Ovary (tissue), 7 donors: ENCODE measurements at regions not wholly inside any gene's neighbourhood (a gene's known extent, or its start where the extent isn't known, plus 50 kb on each side); places are given as distances from the start of the nearest gene placed in this dataset.

Source experiments
- DNase-seq, 5 donors: peaks; one replicate each; pipeline ENCODE4 v3.0.0-alpha.2; 2019 to 2020
- H3K27ac ChIP-seq, 2 donors: fragments of 200-600 bp; one replicate each; pipeline versions ENCODE4 v1.5.1 to v1.8.0; 2019 to 2022
- H3K27me3 ChIP-seq: fragments of 200-600 bp; one replicate; pipeline ENCODE4 v1.8.0; 2022
- H3K36me3 ChIP-seq: fragments of 200-600 bp; sonication (generic); one replicate; pipeline ENCODE4 v1.5.1; 2019
- H3K4me1 ChIP-seq: one replicate; pipeline ENCODE4 v1.8.1; 2013; ENCODE audit warnings: mild to moderate bottlenecking, moderate library complexity; ENCODE audit not compliant: insufficient read depth
- H3K4me3 ChIP-seq: fragments of 200-600 bp; sonication (generic); one replicate; pipeline ENCODE4 v1.5.1; 2017
- H3K9me3 ChIP-seq, 2 donors: fragments of 200-600 bp in 1 of 2; sonication (generic) in 1 of 2; one replicate each; pipeline versions ENCODE4 v1.5.1 to v1.8.1; 2013 to 2019; ENCODE audit warnings: mild to moderate bottlenecking in 1 of 2, moderate library complexity in 1 of 2
- EP300 ChIP-seq: sonication (generic); formaldehyde crosslinking; IDR thresholded peaks from one replicate; pipeline ENCODE4 v1.6.1; 2017; ENCODE audit warnings: antibody characterized with exemption
- POLR2A ChIP-seq: fragments of 450-650 bp; IDR thresholded peaks from one replicate; pipeline ENCODE4 v1.6.1; 2017; ENCODE audit warnings: antibody characterized with exemption, mild to moderate bottlenecking, moderate library complexity
- WGBS, 3 donors: extraction: QIAGEN DNeasy Blood & Tissue Kit in 1 of 3; methylation state at CpG; one replicate each; pipeline versions ENCODE4 v1.1.5 to v1.1.7; 2013 to 2017; 5-methylcytosine and 5-hydroxymethylcytosine counted together
- intact Hi-C, 4 donors: fragments of 100-400 bp; cut with DNase I; formaldehyde crosslinking; loops; one replicate each; pipeline versions ENCODE4 v1.11.0 to v1.15.1; 2022 to 2023
- TF ChIP-seq, protein P1 (sequence below), 3 donors: fragments of 450-650 bp in 2 of 3; fragments of 200-600 bp in 1 of 3; IDR thresholded peaks; one replicate each; pipeline versions ENCODE4 v1.5.1 to v1.8.0; 2016 to 2022; ENCODE audit warnings: antibody characterized with exemption in 3 of 3, mild to moderate bottlenecking in 1 of 3
- donor health status: DM: no; HTN: no; CAD: no; lungs with moderate emphysema.
- donor health status: DM: no; HTN: no; CAD: no.
- donor health status: Bipolar disorder and iron deficiency.
- donor health status: DM: no; HTN: no; CAD: no.
- donor health status: DM: yes; HTN: yes; CAD: no.

DNA sequence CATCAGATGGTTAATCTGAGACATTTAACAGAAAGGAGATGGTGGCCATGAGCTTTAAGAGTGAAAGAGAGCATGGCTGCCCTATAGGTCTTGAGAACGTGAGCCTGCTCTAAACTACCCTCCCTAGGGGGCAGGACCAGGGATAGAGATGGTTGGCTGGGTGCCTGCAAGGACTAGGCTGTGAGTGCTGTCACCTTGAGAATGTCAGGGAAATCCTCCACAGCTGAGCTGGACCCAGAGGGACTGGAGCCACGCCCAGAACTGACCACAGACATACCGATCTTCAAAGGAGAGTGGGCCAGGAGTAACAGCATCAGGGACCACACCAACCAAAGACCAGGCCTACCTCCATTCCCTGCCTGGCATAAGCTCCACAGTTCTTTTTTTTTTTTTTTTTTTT lies 53.6 kb upstream of the UBE2E1 start:
- WGBS, 3 donors, result 59 to 66% (median 64%) methylated on average over 3 of the region's 3 CpGs
- Histone ChIP-seq H3K36me3 (no peaks in the 10 kb centered on the region), H3K27me3 (no peaks in the 10 kb centered on the region), H3K4me1 (peaks cover 11% of the 10 kb centered on the region), H3K27ac (no peak overlapping the region), H3K9me3 (no peaks in the 10 kb centered on the region), H3K4me3 (no peak overlapping the region)
- TF ChIP-seq, protein P1, sequence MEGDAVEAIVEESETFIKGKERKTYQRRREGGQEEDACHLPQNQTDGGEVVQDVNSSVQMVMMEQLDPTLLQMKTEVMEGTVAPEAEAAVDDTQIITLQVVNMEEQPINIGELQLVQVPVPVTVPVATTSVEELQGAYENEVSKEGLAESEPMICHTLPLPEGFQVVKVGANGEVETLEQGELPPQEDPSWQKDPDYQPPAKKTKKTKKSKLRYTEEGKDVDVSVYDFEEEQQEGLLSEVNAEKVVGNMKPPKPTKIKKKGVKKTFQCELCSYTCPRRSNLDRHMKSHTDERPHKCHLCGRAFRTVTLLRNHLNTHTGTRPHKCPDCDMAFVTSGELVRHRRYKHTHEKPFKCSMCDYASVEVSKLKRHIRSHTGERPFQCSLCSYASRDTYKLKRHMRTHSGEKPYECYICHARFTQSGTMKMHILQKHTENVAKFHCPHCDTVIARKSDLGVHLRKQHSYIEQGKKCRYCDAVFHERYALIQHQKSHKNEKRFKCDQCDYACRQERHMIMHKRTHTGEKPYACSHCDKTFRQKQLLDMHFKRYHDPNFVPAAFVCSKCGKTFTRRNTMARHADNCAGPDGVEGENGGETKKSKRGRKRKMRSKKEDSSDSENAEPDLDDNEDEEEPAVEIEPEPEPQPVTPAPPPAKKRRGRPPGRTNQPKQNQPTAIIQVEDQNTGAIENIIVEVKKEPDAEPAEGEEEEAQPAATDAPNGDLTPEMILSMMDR (IDR thresholded peaks at IDR 0.05), result no peak
- TF ChIP-seq EP300 (no peak), POLR2A (no peak)
- intact Hi-C loops, result no loop called here
- no peak for DNase-seq

DNA sequence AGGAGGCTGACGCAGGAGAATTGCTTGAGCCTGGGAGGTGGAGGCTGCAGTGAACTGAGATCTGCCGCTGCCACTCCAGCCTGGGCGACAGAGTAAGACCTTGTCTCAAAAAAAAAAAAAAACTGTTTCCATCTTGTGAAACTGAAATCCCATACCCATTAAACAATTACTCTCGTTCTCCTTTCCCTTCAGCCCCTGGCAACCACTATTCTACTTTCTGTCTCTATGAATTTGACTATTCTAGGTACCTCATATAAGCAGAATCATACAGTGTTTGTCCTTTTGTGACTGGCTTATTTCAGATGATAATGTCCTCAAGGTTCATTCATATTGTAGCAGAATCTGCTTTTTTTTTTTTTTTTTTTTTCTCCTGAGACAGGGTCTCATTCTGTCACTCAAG lies 51.5 kb upstream of the UBE2E1 start:
- no peak for DNase-seq
- Histone ChIP-seq H3K27me3 (no peaks in the 10 kb centered on the region), H3K9me3 (no peaks in the 10 kb centered on the region), H3K27ac (no peak overlapping the region), H3K4me1 (peaks cover 9% of the 10 kb centered on the region), H3K36me3 (no peaks in the 10 kb centered on the region), H3K4me3 (no peak overlapping the region)
- intact Hi-C loops, result no loop called here
- 73 to 99% (median 73%) methylated on average over 4 of the region's 4 CpGs for WGBS, 3 donors
- TF ChIP-seq, protein P1 (IDR thresholded peaks at IDR 0.05), result no peak
- no peak for TF ChIP-seq POLR2A
